ENCODE measurements at regions not wholly inside any gene's neighbourhood (a gene's known extent, or its start where the extent isn't known, plus 50 kb on each side); places are given as distances from the start of the nearest gene placed in this dataset.

- H2AK5ac ChIP-seq (ENCODE audit: low read depth, low read length): no peak overlapping the region
- intact Hi-C loops (cut with micrococcal nuclease) (loop anchor here (5.0 kb wide), 1 partner anchor 104 kb away; no protein-coding TSS in a partner anchor), dilution Hi-C loops (cut with HindIII; ENCODE audit: low sequenced_read_pairs, unreplicated experiment) (no loop called here), in situ Hi-C loops (cut with MboI; ENCODE audit: low sequenced_read_pairs) (no loop called here)
- no CpG with 5 or more reads among the region's 2 CpGs for WGBS, 2 experiments (ENCODE audit: extremely low coverage in 2 of 2, insufficient read length in 1 of 2)
- H3K4me3 ChIP-seq (ENCODE audit: insufficient read depth, low read depth, low read length): no peak overlapping the region
- no peak overlapping the region for H3K9ac ChIP-seq (ENCODE audit: low read depth, low read length)
- no peak overlapping the region for H3K18ac ChIP-seq (ENCODE audit: low read depth, low read length)
- H4K91ac ChIP-seq (ENCODE audit: insufficient read depth, low read depth, low read length): no peak overlapping the region
- CTCF ChIA-PET: no interaction called here
- H3K79me1 ChIP-seq (ENCODE audit: low read depth in 1 of 2, low read length in 2 of 2): no peaks in the 10 kb centered on the region
- H2BK120ac ChIP-seq (ENCODE audit: low read depth, low read length): no peak overlapping the region
- H2BK20ac ChIP-seq (ENCODE audit: low read depth, low read length): no peak overlapping the region
- no peak overlapping the region for H4K8ac ChIP-seq (ENCODE audit: low read depth in 2 of 2, low read length in 2 of 2)
- no peak overlapping the region for H3K14ac ChIP-seq (replicated peaks; ENCODE audit: low read depth, low read length)
- H3K36me3 ChIP-seq (ENCODE audit: control insufficient read depth, insufficient read depth, low read length): no peaks in the 10 kb centered on the region
- ATAC-seq (ENCODE audit: low read depth) (no peak), DNase-seq (no peak)
- no peak overlapping the region for H3K4ac ChIP-seq (ENCODE audit: low read depth, low read length)
- no peak overlapping the region for H3K4me2 ChIP-seq (ENCODE audit: low read depth, low read length)
- no peaks in the 10 kb centered on the region for H3K27me3 ChIP-seq (ENCODE audit: control insufficient read depth, insufficient read depth, low read length)
- H3K23ac ChIP-seq (ENCODE audit: low read depth, low read length): no peak overlapping the region
- H3K4me1 ChIP-seq (ENCODE audit: control insufficient read depth, insufficient read depth, low read length): no peaks in the 10 kb centered on the region
- H4K5ac ChIP-seq (ENCODE audit: low read depth, low read length): no peak overlapping the region
- H4K20me1 ChIP-seq (ENCODE audit: insufficient read depth, low read length): no peaks in the 10 kb centered on the region
- POLR2A ChIA-PET (ENCODE audit: unreplicated experiment): no interaction called here
- BruUV-seq (replicated peaks): no TSS peak
- TF ChIP-seq ELK1 (IDR thresholded peaks at IDR 0.05; ENCODE audit: borderline replicate concordance, low read depth, low read length): no peak
- TF ChIP-seq SMC3 (IDR thresholded peaks at IDR 0.05; ENCODE audit: low read depth, low read length): no peak
- TF ChIP-seq CHD1 (IDR thresholded peaks at IDR 0.05; ENCODE audit: low read depth, low read length): no peak
- TF ChIP-seq POLR2A (IDR thresholded peaks at IDR 0.05; ENCODE audit: low read depth, low read length): no peak
- no peak for TF ChIP-seq NFE2L2 (IDR thresholded peaks at IDR 0.05; ENCODE audit: low read depth, low read length)
- TF ChIP-seq FOS (IDR thresholded peaks at IDR 0.05; ENCODE audit: low read depth, low read length): no peak
- H3K56ac ChIP-seq (ENCODE audit: extremely low read depth, insufficient read depth, low read length): no peak overlapping the region
- no peak overlapping the region for H2BK15ac ChIP-seq (ENCODE audit: low read depth, low read length)
- H2AFZ ChIP-seq (replicated peaks; ENCODE audit: low read length, poor library complexity): no peak overlapping the region
- no peak overlapping the region for H2AK9ac ChIP-seq (replicated peaks; ENCODE audit: low read depth, low read length, poor library complexity)
- no peak overlapping the region for H2BK5ac ChIP-seq (ENCODE audit: low read depth, low read length, poor library complexity, severe bottlenecking)
- H3K9me3 ChIP-seq (ENCODE audit: control insufficient read depth, insufficient read depth, low read length): no peaks in the 10 kb centered on the region
- H3K27ac ChIP-seq (ENCODE audit: insufficient read depth, low read length): no peak overlapping the region
- H3K9me1 ChIP-seq (ENCODE audit: insufficient read depth, low read length): no peaks in the 10 kb centered on the region
These were observed 1170.6 kb upstream of the NUDT12 start for GRCh38 chr5:104733063-104733669.

Data from IMR-90 (cell line).